ENCODE measurements at regions not wholly inside any gene's neighbourhood (a gene's known extent, or its start where the extent isn't known, plus 50 kb on each side); places are given as distances from the start of the nearest gene placed in this dataset.

GRCh38 chr10:55813451-55814170 is 547.4 kb downstream of the ZWINT start:
- H3K27me3 ChIP-seq: no peaks in the 10 kb centered on the region
- no peak overlapping the region for H3K4me3 Mint-ChIP-seq
- no peak for DNase-seq (ENCODE audit: low spot score)
- H3K27ac ChIP-seq: no peak overlapping the region
- TF ChIP-seq CTCF (IDR thresholded peaks at IDR 0.05): no peak
- no peak for TF ChIP-seq EZH2phosphoT487 (IDR thresholded peaks at IDR 0.05)
- no peak for TF ChIP-seq EZH2 (IDR thresholded peaks at IDR 0.05)
- H3K36me3 ChIP-seq: no peaks in the 10 kb centered on the region
- H3K9me3 ChIP-seq (ENCODE audit: low read depth): no peaks in the 10 kb centered on the region
- peaks cover 2% of the 10 kb centered on the region for H3K27me3 Mint-ChIP-seq (ENCODE audit: insufficient read depth, low read depth)
- H3K4me1 Mint-ChIP-seq: no peaks in the 10 kb centered on the region
- no peak overlapping the region for H3K4me2 ChIP-seq
- H3K9me3 Mint-ChIP-seq: peaks cover 8% of the 10 kb centered on the region
- peaks cover 2% of the 10 kb centered on the region for H3K36me3 Mint-ChIP-seq
- no peak overlapping the region for H3K9ac ChIP-seq
- no peak overlapping the region for H3K4me3 ChIP-seq
- H3F3A ChIP-seq (ENCODE audit: low read depth): no peaks in the 10 kb centered on the region
- no peak overlapping the region for H3K27ac Mint-ChIP-seq
- no peaks in the 10 kb centered on the region for H4K20me1 ChIP-seq (ENCODE audit: low read depth)
- no peaks in the 10 kb centered on the region for H3K4me1 ChIP-seq
- no peak overlapping the region for H2AFZ ChIP-seq (replicated peaks)
- H3K79me2 ChIP-seq (ENCODE audit: low read depth): no peaks in the 10 kb centered on the region

GRCh38 chr10:55803055-55803454 is 558.0 kb downstream of the ZWINT start:
- TF ChIP-seq EZH2 (IDR thresholded peaks at IDR 0.05) (no peak), CTCF (IDR thresholded peaks at IDR 0.05) (no peak), EZH2phosphoT487 (IDR thresholded peaks at IDR 0.05) (no peak)
- H3K4me2 ChIP-seq: no peak overlapping the region
- H3K27me3 ChIP-seq: no peaks in the 10 kb centered on the region
- H3K4me3 ChIP-seq: no peak overlapping the region
- no peaks in the 10 kb centered on the region for H3K9me3 ChIP-seq (ENCODE audit: low read depth)
- H3K9ac ChIP-seq: no peak overlapping the region
- no peaks in the 10 kb centered on the region for H3K4me1 ChIP-seq
- Mint-ChIP-seq H3K27ac (no peak overlapping the region), H3K27me3 (ENCODE audit: insufficient read depth, low read depth) (no peaks in the 10 kb centered on the region), H3K4me1 (no peaks in the 10 kb centered on the region), H3K9me3 (peaks cover 2% of the 10 kb centered on the region), H3K36me3 (no peaks in the 10 kb centered on the region), H3K4me3 (no peak overlapping the region)
- no peaks in the 10 kb centered on the region for H3K36me3 ChIP-seq
- H4K20me1 ChIP-seq (ENCODE audit: low read depth): no peaks in the 10 kb centered on the region
- H2AFZ ChIP-seq (replicated peaks): no peak overlapping the region
- no peak overlapping the region for H3K27ac ChIP-seq
- no peaks in the 10 kb centered on the region for H3F3A ChIP-seq (ENCODE audit: low read depth)
- DNase-seq (ENCODE audit: low spot score): no peak
- no peaks in the 10 kb centered on the region for H3K79me2 ChIP-seq (ENCODE audit: low read depth)

- Histone ChIP-seq H2AFZ (replicated peaks) (no peak overlapping the region), H3K27ac (no peak overlapping the region), H3F3A (ENCODE audit: low read depth) (no peaks in the 10 kb centered on the region), H3K27me3 (no peaks in the 10 kb centered on the region), H3K79me2 (ENCODE audit: low read depth) (no peaks in the 10 kb centered on the region), H3K9me3 (ENCODE audit: low read depth) (no peaks in the 10 kb centered on the region), H4K20me1 (ENCODE audit: low read depth) (no peaks in the 10 kb centered on the region), H3K9ac (no peak overlapping the region), H3K4me2 (no peak overlapping the region), H3K4me1 (no peaks in the 10 kb centered on the region), H3K4me3 (no peak overlapping the region), H3K36me3 (no peaks in the 10 kb centered on the region)
- peaks cover 2% of the 10 kb centered on the region for H3K9me3 Mint-ChIP-seq
- no peaks in the 10 kb centered on the region for H3K27me3 Mint-ChIP-seq (ENCODE audit: insufficient read depth, low read depth)
- DNase-seq (ENCODE audit: low spot score): no peak
- H3K4me1 Mint-ChIP-seq: no peaks in the 10 kb centered on the region
- H3K4me3 Mint-ChIP-seq: no peak overlapping the region
- H3K36me3 Mint-ChIP-seq: no peaks in the 10 kb centered on the region
- H3K27ac Mint-ChIP-seq: no peak overlapping the region
- no peak for TF ChIP-seq EZH2 (IDR thresholded peaks at IDR 0.05)
These were observed 559.8 kb downstream of the ZWINT start for GRCh38 chr10:55801353-55801661.

- Histone ChIP-seq H3K27ac (no peak overlapping the region), H3K4me1 (no peaks in the 10 kb centered on the region), H3K9me3 (ENCODE audit: low read depth) (no peaks in the 10 kb centered on the region), H3K36me3 (no peaks in the 10 kb centered on the region), H4K20me1 (ENCODE audit: low read depth) (no peaks in the 10 kb centered on the region), H3F3A (ENCODE audit: low read depth) (no peaks in the 10 kb centered on the region), H3K4me3 (no peak overlapping the region), H3K4me2 (no peak overlapping the region), H2AFZ (replicated peaks) (no peak overlapping the region), H3K79me2 (ENCODE audit: low read depth) (no peaks in the 10 kb centered on the region), H3K27me3 (no peaks in the 10 kb centered on the region), H3K9ac (no peak overlapping the region)
- Mint-ChIP-seq H3K27me3 (ENCODE audit: insufficient read depth, low read depth) (no peaks in the 10 kb centered on the region), H3K4me3 (no peak overlapping the region), H3K4me1 (no peaks in the 10 kb centered on the region), H3K27ac (no peak overlapping the region), H3K36me3 (no peaks in the 10 kb centered on the region), H3K9me3 (peaks cover 2% of the 10 kb centered on the region)
- TF ChIP-seq EZH2phosphoT487 (IDR thresholded peaks at IDR 0.05) (no peak), CTCF (IDR thresholded peaks at IDR 0.05) (no peak), EZH2 (IDR thresholded peaks at IDR 0.05) (no peak)
- no peak for DNase-seq (ENCODE audit: low spot score)
These were observed 560.3 kb downstream of the ZWINT start for GRCh38 chr10:55800602-55801352.

Measured in neural progenitor cell (in vitro differentiated cells).